NCI-H2196 (cell line): ENCODE measurements at regions not wholly inside any gene's neighbourhood (a gene's known extent, or its start where the extent isn't known, plus 50 kb on each side); places are given as distances from the start of the nearest gene placed in this dataset.

Experiments
- DNase-seq: peaks from one replicate; lab custom pipeline; 2025; ENCODE audit not compliant: unreplicated experiment; lab: John Stamatoyannopoulos, UW

DNA sequence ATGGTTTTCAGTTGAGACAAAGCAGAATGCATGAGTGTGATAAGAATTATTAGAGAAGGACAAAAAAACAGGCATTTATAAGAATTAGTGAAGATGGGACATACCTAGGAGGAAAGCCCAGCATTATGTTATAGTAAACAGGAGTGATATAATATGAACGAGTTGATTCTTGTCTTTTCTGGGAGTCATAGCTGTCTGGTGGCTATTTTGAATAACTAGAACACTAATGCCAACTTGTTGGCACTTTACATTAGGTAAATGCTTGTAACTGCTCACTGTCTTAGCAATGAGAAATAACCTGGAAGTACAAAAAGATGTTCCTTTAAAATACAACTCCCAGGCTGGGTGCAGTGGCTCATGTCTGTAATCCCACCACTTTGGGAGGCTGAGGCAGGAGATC is 540.8 kb upstream of the SPHKAP start:
- DNase-seq = no peak

- no peak for DNase-seq
These were observed 539.4 kb upstream of the SPHKAP start for GRCh38 chr2:228720895-228721294.

DNA sequence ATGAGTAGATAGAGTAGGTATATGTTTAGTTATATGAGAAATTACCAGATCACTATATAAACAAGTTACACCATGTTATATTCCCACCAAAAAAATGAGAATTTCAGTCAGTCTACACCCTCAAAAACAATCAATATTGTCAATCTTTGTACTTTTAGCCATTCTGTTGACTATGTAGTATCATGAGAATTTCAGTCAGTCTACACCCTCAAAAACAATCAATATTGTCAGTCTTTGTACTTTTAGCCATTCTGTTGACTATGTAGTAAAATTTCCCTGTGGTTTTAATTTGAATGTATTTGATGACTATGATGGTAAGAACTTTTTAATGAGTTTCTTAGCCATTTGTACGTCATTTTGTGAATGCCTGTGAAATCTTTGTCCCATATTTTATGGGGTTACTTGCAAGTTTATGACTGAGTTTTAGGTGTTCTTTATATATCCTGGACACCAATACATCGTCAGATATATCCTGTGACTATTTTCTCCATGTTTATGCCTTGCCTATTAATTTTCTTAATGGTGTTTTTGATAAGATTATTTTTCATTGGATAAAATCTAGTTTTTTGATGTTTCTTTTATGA is 528.4 kb upstream of the SPHKAP start:
- DNase-seq = no peak

GRCh38 chr2:228707846-228708245 is 526.4 kb upstream of the SPHKAP start:
- DNase-seq = no peak

DNA sequence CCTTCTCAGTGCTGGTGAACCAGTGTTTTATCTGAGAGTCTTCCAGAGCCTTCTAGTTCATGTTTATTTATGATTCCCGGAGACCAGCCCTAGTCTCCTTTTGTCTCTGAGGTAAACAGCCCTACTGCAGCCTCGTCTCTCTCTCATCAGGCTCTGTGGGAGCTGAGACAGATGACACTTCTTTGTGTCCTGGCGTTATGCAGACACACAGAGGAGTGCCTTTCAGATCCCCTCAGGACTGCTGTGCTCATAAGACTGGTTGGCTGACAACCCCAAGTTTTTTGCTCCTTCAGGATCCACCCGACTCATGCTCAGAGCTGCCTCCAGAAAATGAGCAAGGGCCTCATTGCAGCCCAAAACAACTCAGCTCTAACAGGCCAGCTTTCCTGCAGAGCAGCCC is 523.8 kb upstream of the SPHKAP start:
- DNase-seq = no peak

DNA sequence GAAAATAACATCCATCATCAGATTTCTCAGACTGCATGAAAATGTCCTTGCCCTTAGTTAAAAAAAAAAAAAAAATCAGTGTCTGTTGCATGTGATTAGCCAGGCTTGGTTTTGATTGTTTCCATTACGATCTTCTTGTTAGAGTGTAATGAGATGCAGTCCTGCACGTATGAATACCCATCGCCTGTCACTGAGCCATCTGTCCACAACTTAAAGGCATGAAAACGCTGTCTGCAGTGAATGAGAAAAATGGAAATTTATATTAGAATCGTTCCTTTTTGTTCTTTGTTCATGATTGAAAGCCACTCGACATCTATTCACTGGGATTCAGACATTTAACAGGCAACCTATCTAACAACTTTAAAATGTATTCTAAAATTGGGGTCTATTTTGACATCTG is 521.7 kb upstream of the SPHKAP start:
- DNase-seq = no peak

DNA sequence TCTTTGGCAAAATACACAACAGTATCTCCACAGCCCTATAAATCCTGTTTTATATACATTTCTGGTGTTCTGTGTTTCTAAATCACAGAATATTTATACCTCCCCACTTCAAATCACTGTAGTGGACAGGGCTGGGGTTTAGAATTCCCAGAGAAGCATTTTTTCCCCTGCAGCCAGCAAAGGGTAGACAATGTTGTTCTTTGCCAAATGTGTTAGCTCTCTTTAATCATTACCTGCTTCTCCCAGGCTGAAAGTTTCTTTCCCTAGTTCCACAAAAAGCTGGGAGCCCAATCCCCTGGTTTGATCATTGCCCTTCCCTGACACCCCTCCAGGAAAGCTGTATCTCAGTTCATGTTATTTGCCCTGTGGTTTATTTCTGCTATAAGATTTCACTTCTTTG is 520.0 kb upstream of the SPHKAP start:
- no peak for DNase-seq

GRCh38 chr2:228700638-228701037 is 519.2 kb upstream of the SPHKAP start:
- DNase-seq = no peak

DNA sequence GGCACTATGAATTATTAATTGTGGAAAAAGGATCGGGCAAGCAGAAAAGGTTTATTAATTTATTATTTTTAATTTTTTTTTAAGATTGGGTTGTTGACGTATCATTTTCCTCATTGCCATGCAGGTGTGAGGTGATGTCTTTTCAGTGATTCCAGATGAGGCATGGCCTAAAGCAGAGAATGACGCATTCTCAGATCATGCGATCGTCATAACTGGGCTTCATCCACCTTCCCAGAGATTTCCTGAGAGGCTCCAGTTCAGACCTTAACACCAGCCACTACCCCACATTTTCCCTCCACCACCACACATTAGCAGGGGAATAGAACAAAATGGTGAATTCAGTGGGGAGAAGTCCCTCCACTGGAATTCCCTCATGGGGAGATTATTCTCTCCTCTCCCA is 518.4 kb upstream of the SPHKAP start:
- DNase-seq = no peak

- no peak for DNase-seq
These were observed 517.9 kb upstream of the SPHKAP start for GRCh38 chr2:228699400-228699799.

DNA sequence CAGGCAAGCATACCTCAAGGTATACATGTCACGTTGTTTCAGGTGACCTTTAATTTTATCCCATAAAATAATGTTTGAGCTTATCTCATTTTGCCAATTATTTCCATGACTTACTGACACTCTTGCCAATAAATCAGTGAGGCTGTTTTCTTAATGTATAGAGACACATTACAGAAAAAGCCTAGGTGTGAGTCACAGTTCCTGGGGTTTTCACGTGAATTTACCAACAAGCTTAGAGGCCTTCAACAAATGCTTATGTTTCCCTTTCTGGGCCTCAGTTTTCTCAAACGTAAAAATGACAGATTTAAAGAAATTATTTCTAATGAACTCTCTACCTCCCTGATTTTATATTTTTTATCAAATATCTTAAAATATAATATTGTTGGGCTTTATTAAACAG is 517.5 kb upstream of the SPHKAP start:
- no peak for DNase-seq

DNA sequence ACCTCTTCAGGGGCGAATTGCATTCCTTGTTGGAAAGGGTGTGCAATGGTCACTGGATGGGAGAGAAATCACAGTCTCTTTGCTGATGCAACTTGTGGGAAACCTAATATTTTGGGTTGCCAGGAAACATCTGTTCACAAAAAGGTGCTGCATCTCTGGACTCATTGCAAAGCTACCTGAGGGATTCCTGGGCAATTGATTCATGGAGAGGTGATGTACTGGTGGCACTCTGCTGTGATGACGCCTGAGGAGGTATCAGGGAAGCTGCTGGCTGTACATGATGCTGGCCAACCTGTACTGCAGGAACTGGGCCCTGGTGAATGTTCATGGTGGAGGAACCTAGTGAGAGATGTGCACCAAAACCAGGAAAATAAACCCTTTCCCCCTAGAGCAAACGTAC is 516.0 kb upstream of the SPHKAP start:
- no peak for DNase-seq

- no peak for DNase-seq
These were observed 509.2 kb upstream of the SPHKAP start for GRCh38 chr2:228690681-228691080.

DNA sequence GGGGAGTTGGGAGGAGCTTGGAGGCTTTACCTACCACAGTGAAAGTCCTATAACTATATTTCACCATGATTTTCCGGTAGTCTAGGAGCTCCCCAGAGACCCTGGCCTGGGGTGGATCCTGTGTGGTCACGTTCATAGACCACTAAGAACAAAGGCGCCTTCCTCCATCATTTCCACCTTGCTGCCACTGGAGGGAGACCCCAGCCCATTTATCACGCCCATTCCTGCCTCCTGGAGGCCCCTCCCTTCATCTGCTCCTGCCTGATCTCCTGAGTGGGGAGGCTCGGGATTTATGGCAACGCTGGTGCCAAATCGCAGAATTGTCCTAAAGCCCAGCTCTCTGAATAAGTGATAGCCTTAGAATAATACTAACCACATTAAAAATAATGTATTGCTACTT is 507.6 kb upstream of the SPHKAP start:
- no peak for DNase-seq

- DNase-seq = no peak
These were observed 506.6 kb upstream of the SPHKAP start for GRCh38 chr2:228688007-228688645.

DNA sequence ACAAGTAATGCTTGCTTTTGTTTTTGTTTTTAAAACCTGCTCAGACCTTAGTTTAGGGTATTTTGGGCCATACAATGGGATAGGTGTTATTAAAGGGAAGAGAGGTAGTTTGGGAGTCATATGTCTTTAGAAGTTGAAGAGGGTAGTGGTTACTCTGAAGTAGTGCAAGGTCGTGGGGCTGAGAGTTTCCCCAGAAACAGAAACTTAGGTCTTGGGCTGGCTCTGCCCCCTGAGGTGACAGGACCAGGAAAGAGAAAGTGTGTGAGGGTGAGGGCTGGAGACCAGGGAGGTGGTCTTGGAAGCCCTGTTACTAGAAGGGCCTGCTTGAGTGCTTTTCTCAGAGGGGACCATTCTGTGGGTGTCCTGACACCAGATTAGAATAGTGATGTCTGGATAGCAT is 500.5 kb upstream of the SPHKAP start:
- DNase-seq = no peak

GRCh38 chr2:228681426-228681825 is 499.9 kb upstream of the SPHKAP start:
- DNase-seq = peak; percentile 9

GRCh38 chr2:228678110-228678509 is 496.6 kb upstream of the SPHKAP start:
- no peak for DNase-seq

DNA sequence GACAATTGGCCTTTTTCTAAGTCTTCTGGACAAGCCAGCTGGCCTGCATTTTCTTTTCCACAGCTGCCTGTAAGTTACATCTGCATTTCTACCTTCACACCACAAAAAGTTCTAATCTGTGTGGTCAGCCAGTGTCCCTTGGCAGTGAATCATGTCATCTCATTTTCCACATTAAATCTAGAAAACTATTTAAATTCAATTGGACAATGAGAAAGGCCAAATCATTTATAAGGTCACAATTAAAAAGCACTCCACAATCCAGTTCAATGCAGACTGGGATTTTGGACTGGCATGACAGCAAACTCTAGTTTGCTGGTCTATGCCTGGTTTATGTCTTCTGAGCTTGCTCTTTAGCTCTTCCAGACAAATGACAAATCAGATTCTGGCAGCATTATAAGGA is 494.2 kb upstream of the SPHKAP start:
- no peak for DNase-seq

DNA sequence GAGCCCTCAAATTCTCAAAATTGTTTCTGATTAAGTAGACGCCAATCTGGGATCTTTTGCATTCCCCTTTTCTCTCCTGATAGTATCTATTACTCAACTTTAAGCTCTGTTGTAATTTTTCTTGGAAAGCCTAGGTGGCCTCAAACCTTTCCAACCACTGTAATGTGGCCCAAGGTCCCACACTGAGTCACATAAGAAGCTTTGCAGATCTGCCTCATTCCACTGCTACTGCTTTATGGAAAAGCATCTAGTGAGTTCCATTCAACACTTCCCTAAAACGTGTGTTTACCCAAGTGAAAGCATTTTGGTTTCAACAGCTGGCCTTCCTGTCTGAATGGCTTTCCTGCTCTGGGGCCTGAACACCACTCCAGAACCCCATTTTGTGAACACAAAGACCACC is 493.6 kb upstream of the SPHKAP start:
- DNase-seq = no peak

DNA sequence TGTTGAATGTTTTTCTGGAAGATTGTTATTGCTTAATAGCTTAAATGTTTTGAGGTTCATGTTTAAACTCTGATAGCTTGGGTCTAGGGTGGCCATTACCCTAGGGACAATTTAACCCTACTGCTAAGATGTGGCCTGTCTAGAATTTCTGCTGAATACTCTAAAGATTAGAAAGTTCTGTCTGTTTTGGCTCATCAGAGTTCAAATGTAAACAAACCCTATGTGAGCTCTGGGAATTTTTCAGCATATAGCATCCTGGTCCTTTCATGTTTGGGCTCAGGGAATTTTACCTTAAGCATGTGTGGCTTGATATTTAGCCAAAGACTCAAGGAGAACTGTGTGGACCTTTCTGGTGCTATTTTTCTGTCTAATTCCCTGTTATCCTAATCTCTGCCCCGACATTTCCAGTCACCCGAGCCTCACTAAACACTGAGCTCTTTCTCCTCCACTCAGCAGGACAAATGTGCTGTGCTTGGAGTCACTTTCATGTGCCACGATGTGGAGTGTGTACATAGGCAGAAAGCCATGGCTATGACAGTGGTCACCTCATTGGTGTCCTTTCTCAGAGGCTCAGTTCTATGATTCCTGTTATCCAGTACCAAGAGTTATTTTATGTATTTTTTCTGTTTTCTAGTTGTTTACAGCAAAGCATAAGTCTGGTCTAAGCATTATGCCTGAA is 492.5 kb upstream of the SPHKAP start:
- DNase-seq = no peak

DNA sequence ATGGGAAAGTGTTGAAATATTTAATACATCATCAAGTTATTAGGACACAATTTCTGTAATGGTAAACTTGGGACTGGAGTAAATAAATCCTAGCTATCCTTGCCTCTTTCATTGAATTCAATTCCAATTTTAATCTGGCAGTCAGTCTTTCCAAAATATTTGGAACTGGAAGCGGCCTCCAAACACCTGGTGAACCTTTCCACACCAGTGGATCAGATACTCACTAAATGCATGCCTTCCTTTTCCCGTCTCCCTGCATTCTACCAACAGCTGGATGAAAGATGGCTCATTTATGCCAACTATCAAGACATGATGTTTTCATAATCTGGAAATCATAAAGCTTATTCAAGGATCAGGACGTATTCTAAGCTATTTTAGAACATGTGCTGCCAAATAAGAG is 488.2 kb upstream of the SPHKAP start:
- DNase-seq = no peak

DNA sequence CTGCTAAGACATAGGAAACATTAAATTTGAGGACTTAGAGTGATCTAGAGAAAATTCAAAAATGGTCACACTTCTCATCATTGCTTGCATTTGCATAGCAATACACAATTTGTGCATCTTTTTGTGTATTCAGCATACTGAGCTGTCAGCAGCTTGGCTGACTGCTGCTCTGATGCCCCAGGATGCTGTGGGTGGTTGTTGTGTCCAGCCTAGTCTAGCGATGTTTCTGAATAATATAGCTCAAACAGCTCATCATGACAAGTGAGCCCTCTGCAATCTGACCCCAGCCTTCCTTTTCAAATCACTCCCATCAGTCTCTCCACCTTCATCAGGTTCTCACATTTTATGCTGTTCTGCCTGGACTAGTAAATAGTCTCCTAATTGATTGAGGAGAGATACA is 483.7 kb upstream of the SPHKAP start:
- no peak for DNase-seq
